HEK293T (cell line): ENCODE measurements at regions not wholly inside any gene's neighbourhood (a gene's known extent, or its start where the extent isn't known, plus 50 kb on each side); places are given as distances from the start of the nearest gene placed in this dataset.

ENCODE experiments used
- BHLHE40 ChIP-seq: fragments of 450-650 bp; IDR thresholded peaks from 2 replicates; pipeline ENCODE4 v1.6.1; 2016; ENCODE audit warnings: mild to moderate bottlenecking, moderate library complexity, borderline replicate concordance
- ELF4 ChIP-seq: fragments of 450-650 bp; IDR thresholded peaks from 2 replicates; pipeline ENCODE4 v1.6.1; 2017; ENCODE audit warnings: antibody characterized with exemption
- FOXA1 ChIP-seq: fragments of 450-650 bp; IDR thresholded peaks from 2 replicates; pipeline ENCODE4 v1.6.1; 2016; ENCODE audit warnings: mild to moderate bottlenecking
- FOXK2 ChIP-seq: fragments of 450-650 bp; IDR thresholded peaks from 2 replicates; pipeline ENCODE4 v1.6.1; 2016; ENCODE audit warnings: mild to moderate bottlenecking
- FOXM1 ChIP-seq: fragments of 450-650 bp; IDR thresholded peaks from 2 replicates; pipeline ENCODE4 v1.6.1; 2017; ENCODE audit warnings: mild to moderate bottlenecking, borderline replicate concordance
- L3MBTL2 ChIP-seq: fragments of 450-650 bp; conservative IDR thresholded peaks from 2 replicates; pipeline ENCODE4 v1.6.1; 2016; ENCODE audit warnings: mild to moderate bottlenecking
- NFRKB ChIP-seq: fragments of 450-650 bp; IDR thresholded peaks from 2 replicates; pipeline ENCODE4 v1.6.1; 2016; ENCODE audit warnings: mild to moderate bottlenecking, moderate library complexity
- SP1 ChIP-seq: fragments of 450-650 bp; IDR thresholded peaks from 2 replicates; pipeline ENCODE4 v1.6.1; 2017
- SUZ12 ChIP-seq: fragments of 450-650 bp; IDR thresholded peaks from 2 replicates; pipeline ENCODE4 v1.6.1; 2016; ENCODE audit warnings: mild to moderate bottlenecking
- TARDBP ChIP-seq: fragments of 450-650 bp; IDR thresholded peaks from 2 replicates; pipeline ENCODE4 v1.6.1; 2016

GRCh38 chr21:32055305-32055704, 182.5 kb downstream of the HUNK start:
- TF ChIP-seq FOXM1 (no peak), ELF4 (no peak), TARDBP (no peak), FOXK2 (no peak), SUZ12 (no peak), SP1 (no peak), FOXA1 (no peak), BHLHE40 (no peak), L3MBTL2 (no peak), NFRKB (no peak)
